ENCODE measurements at regions not wholly inside any gene's neighbourhood (a gene's known extent, or its start where the extent isn't known, plus 50 kb on each side); places are given as distances from the start of the nearest gene placed in this dataset.

DNA sequence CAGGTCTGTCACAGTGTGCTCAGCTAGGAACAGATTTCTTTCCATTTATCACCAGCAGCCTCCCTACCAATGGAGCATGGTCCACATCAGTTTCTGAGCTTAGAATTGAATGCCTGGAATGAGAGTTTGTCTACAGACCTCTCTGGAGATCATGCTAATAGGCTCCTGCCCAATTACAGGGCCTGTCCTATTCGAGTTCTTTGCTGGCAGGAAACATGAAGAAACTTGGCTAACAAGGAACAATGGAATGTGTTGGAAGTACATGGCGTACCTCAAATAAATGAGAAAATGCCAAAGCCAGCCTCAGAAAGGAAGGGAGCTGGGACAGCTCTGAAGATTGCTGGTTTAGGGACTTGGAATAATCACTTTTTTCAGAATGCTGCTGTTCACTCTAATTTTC lies 186.0 kb upstream of the AKR1E2 start:
- ChIA-PET CTCF (no interaction called here), POLR2A (interaction anchor here (0.7 kb wide), 3 partner anchors 11 to 127 kb away, joined by 3 to 4 read pairs (median 3); no protein-coding TSS in a partner anchor)
- H3K27me3 Mint-ChIP-seq (ENCODE audit: insufficient read depth, unreplicated experiment): no peaks in the 10 kb centered on the region
- H3K9me3 Mint-ChIP-seq (ENCODE audit: unreplicated experiment): no peaks in the 10 kb centered on the region
- no peak overlapping the region for H3K27ac Mint-ChIP-seq (ENCODE audit: low read depth, unreplicated experiment)
- H3K4me3 Mint-ChIP-seq (ENCODE audit: unreplicated experiment): no peak overlapping the region
- H3K4me1 Mint-ChIP-seq (ENCODE audit: insufficient read depth, unreplicated experiment): no peaks in the 10 kb centered on the region
- TF ChIP-seq, protein P1, sequence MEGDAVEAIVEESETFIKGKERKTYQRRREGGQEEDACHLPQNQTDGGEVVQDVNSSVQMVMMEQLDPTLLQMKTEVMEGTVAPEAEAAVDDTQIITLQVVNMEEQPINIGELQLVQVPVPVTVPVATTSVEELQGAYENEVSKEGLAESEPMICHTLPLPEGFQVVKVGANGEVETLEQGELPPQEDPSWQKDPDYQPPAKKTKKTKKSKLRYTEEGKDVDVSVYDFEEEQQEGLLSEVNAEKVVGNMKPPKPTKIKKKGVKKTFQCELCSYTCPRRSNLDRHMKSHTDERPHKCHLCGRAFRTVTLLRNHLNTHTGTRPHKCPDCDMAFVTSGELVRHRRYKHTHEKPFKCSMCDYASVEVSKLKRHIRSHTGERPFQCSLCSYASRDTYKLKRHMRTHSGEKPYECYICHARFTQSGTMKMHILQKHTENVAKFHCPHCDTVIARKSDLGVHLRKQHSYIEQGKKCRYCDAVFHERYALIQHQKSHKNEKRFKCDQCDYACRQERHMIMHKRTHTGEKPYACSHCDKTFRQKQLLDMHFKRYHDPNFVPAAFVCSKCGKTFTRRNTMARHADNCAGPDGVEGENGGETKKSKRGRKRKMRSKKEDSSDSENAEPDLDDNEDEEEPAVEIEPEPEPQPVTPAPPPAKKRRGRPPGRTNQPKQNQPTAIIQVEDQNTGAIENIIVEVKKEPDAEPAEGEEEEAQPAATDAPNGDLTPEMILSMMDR (IDR thresholded peaks at IDR 0.05; ENCODE audit: unreplicated experiment): no peak
- no peak for DNase-seq (ENCODE audit: unreplicated experiment)
- intact Hi-C loops (cut with micrococcal nuclease): no loop called here
- H3K36me3 Mint-ChIP-seq (ENCODE audit: insufficient read depth, unreplicated experiment): no peaks in the 10 kb centered on the region
- no TSS peak for BruUV-seq (replicated peaks)

DNA sequence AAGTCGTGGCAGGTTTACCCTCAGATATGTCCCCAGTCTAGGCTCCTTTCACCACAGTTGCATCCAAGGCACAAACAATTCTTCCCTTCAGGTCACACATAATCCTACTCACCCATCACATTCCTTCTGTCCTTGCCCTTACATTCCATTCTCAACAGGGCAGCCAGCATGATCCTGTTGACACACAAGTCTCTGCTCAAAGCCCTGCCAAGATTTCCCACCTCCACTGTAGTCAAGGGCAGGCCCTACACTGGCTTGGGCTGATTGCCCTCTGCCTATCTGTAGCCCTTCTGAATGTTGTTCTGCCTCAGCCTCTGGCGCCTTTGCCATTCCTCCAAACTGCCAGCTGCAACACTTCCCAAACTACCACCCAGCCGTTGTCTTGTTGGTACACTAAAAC lies 187.9 kb upstream of the AKR1E2 start:
- intact Hi-C loops (cut with micrococcal nuclease): no loop called here
- no peaks in the 10 kb centered on the region for H3K4me1 Mint-ChIP-seq (ENCODE audit: insufficient read depth, unreplicated experiment)
- CTCF ChIA-PET: no interaction called here
- no peak overlapping the region for H3K4me3 Mint-ChIP-seq (ENCODE audit: unreplicated experiment)
- H3K27me3 Mint-ChIP-seq (ENCODE audit: insufficient read depth, unreplicated experiment): no peaks in the 10 kb centered on the region
- TF ChIP-seq, protein P1 (IDR thresholded peaks at IDR 0.05; ENCODE audit: unreplicated experiment): no peak
- H3K9me3 Mint-ChIP-seq (ENCODE audit: unreplicated experiment): no peaks in the 10 kb centered on the region
- no peak for DNase-seq (ENCODE audit: unreplicated experiment)
- no peak overlapping the region for H3K27ac Mint-ChIP-seq (ENCODE audit: low read depth, unreplicated experiment)
- POLR2A ChIA-PET: no interaction called here
- BruUV-seq (replicated peaks): no TSS peak
- H3K36me3 Mint-ChIP-seq (ENCODE audit: insufficient read depth, unreplicated experiment): no peaks in the 10 kb centered on the region

DNA sequence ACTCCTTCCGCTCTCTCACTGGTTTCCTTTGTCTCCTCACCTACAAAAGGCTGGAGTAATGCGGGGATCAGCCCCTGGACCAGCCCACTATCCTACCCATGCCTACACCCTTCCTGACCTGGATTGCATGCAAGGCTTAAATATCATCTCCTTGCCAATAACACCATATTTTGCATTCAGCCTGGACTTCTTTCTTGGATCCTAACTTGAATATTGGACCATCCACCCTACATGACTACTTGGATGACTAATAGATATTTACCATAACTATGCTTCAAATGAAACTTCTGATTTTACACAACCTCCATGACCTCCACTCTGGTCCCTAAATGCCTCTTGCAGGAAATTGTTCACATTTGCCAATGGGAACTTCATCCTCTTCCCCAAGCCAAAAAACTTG lies 188.3 kb upstream of the AKR1E2 start:
- no peak for DNase-seq (ENCODE audit: unreplicated experiment)
- ChIA-PET CTCF (interaction anchor here (0.7 kb wide), 1 partner anchor 97 kb away, joined by 4 read pairs; no protein-coding TSS in a partner anchor), POLR2A (no interaction called here)
- H3K27me3 Mint-ChIP-seq (ENCODE audit: insufficient read depth, unreplicated experiment): no peaks in the 10 kb centered on the region
- H3K36me3 Mint-ChIP-seq (ENCODE audit: insufficient read depth, unreplicated experiment): no peaks in the 10 kb centered on the region
- H3K27ac Mint-ChIP-seq (ENCODE audit: low read depth, unreplicated experiment): no peak overlapping the region
- TF ChIP-seq, protein P1 (IDR thresholded peaks at IDR 0.05; ENCODE audit: unreplicated experiment): no peak
- no peak overlapping the region for H3K4me3 Mint-ChIP-seq (ENCODE audit: unreplicated experiment)
- no TSS peak for BruUV-seq (replicated peaks)
- H3K9me3 Mint-ChIP-seq (ENCODE audit: unreplicated experiment): no peaks in the 10 kb centered on the region
- no peaks in the 10 kb centered on the region for H3K4me1 Mint-ChIP-seq (ENCODE audit: insufficient read depth, unreplicated experiment)
- intact Hi-C loops (cut with micrococcal nuclease): no loop called here

DNA sequence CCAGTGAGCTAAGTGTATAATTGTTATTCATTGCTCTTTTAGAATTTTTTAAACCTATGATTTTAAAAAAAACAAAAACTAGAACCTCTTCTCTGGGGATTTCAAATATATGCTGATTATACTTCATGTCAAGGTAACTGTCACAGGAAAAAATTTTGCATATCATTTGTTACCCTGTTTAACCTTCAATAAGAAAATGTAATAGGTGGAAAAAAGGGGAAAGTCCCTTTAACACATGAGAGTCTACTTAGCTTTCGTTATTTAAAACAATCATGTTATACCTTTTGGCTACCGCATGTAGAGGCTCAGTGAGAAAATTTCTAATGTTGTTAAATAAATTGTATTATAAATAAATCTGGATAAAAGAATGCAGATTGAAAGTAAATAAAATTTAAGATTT lies 190.1 kb upstream of the AKR1E2 start:
- CTCF ChIA-PET: no interaction called here

More for the DNA sequence above, 190.1 kb upstream of the AKR1E2 start:
- Mint-ChIP-seq H3K36me3 (ENCODE audit: insufficient read depth, unreplicated experiment) (no peaks in the 10 kb centered on the region), H3K4me1 (ENCODE audit: insufficient read depth, unreplicated experiment) (no peaks in the 10 kb centered on the region), H3K27me3 (ENCODE audit: insufficient read depth, unreplicated experiment) (no peaks in the 10 kb centered on the region), H3K9me3 (ENCODE audit: unreplicated experiment) (no peaks in the 10 kb centered on the region), H3K27ac (ENCODE audit: low read depth, unreplicated experiment) (no peak overlapping the region), H3K4me3 (ENCODE audit: unreplicated experiment) (no peak overlapping the region)
- POLR2A ChIA-PET: no interaction called here
- BruUV-seq (replicated peaks): no TSS peak
- TF ChIP-seq, protein P1 (IDR thresholded peaks at IDR 0.05; ENCODE audit: unreplicated experiment): no peak
- intact Hi-C loops (cut with micrococcal nuclease): no loop called here
- no peak for DNase-seq (ENCODE audit: unreplicated experiment)
